Activated CD4-positive, alpha-beta T cell treated with anti-CD3 and anti-CD28 coated beads, Interleukin-2, amount 10 ng/mL, durations not matched to agents 24 days and 14 days (primary cell): ENCODE measurements at regions not wholly inside any gene's neighbourhood (a gene's known extent, or its start where the extent isn't known, plus 50 kb on each side); places are given as distances from the start of the nearest gene placed in this dataset.
"Not testable (repeated sequence)": the region's sequence is repeated elsewhere in the genome, so short reads cannot be mapped to it uniquely, and the experiment has no call there.

Experiments used
- DNase-seq: peaks from one replicate; pipeline ENCODE4 v3.0.0; 2022
- H3K27ac Mint-ChIP-seq: one replicate; pipeline ENCODE4 v1.8.0; 2022; ENCODE audit warnings: mild to moderate bottlenecking, mixed read lengths
- H3K27me3 Mint-ChIP-seq: one replicate; pipeline ENCODE4 v1.8.0; 2022; ENCODE audit warnings: mixed read lengths
- H3K36me3 Mint-ChIP-seq: one replicate; pipeline ENCODE4 v1.8.0; 2022; ENCODE audit warnings: low read depth, mild to moderate bottlenecking, mixed read lengths
- H3K4me1 Mint-ChIP-seq: one replicate; pipeline ENCODE4 v1.8.0; 2021; ENCODE audit warnings: mixed read lengths
- H3K4me3 Mint-ChIP-seq: one replicate; pipeline ENCODE4 v1.8.0; 2022; ENCODE audit warnings: mild to moderate bottlenecking, moderate library complexity, mixed read lengths
- H3K9me3 Mint-ChIP-seq: one replicate; pipeline ENCODE4 v1.8.0; 2021; ENCODE audit warnings: mixed read lengths
- intact Hi-C: fragments of 100-400 bp; cut with micrococcal nuclease; formaldehyde crosslinking; loops from one replicate; pipeline ENCODE4 v1.15.1; 2023

GRCh38 chr5:40224421-40224820, 455.3 kb upstream of the PTGER4 start:
- no peaks in the 10 kb centered on the region for H3K27me3 Mint-ChIP-seq
- H3K9me3 Mint-ChIP-seq: peaks cover 25% of the 10 kb centered on the region
- H3K4me3 Mint-ChIP-seq: peak overlapping the region; percentile 58
- H3K4me1 Mint-ChIP-seq: peaks cover 43% of the 10 kb centered on the region
- intact Hi-C loops: loop anchor here (1.0 to 5.0 kb wide), 15 partner anchors 33 to 610 kb away; partner anchors contain the start of genes PTGER4 and RPL37
- no peak for DNase-seq
- H3K27ac Mint-ChIP-seq: peak overlapping the region; percentile 90
- peaks cover 6% of the 10 kb centered on the region for H3K36me3 Mint-ChIP-seq

GRCh38 chr5:40223884-40224402, 455.8 kb upstream of the PTGER4 start:
- intact Hi-C loops: loop anchor here (1.0 to 5.0 kb wide), 15 partner anchors 33 to 611 kb away; partner anchors contain the start of genes PTGER4 and RPL37
- peaks cover 43% of the 10 kb centered on the region for H3K4me1 Mint-ChIP-seq

GRCh38 chr5:40221796-40222195, 457.9 kb upstream of the PTGER4 start:
- peaks cover 44% of the 10 kb centered on the region for H3K4me1 Mint-ChIP-seq
- H3K4me3 Mint-ChIP-seq: no peak overlapping the region
- peaks cover 9% of the 10 kb centered on the region for H3K36me3 Mint-ChIP-seq
- H3K27ac Mint-ChIP-seq: no peak overlapping the region
- intact Hi-C loops: loop anchor here (5.0 kb wide), 4 partner anchors 36 to 274 kb away; no protein-coding TSS in a partner anchor
- no peak for DNase-seq
- H3K9me3 Mint-ChIP-seq: peaks cover 33% of the 10 kb centered on the region
- H3K27me3 Mint-ChIP-seq: no peaks in the 10 kb centered on the region

More at GRCh38 chr5:40223884-40224402, 455.8 kb upstream of the PTGER4 start:
- H3K9me3 Mint-ChIP-seq: peaks cover 29% of the 10 kb centered on the region
- H3K4me3 Mint-ChIP-seq: peak overlapping the region; percentile 58
- peaks cover 7% of the 10 kb centered on the region for H3K36me3 Mint-ChIP-seq
- H3K27me3 Mint-ChIP-seq: no peaks in the 10 kb centered on the region
- DNase-seq: peak; percentile 82
- H3K27ac Mint-ChIP-seq: peak overlapping the region; percentile 90

- Mint-ChIP-seq H3K9me3 (peaks cover 33% of the 10 kb centered on the region), H3K27me3 (no peaks in the 10 kb centered on the region), H3K4me3 (no peak overlapping the region), H3K36me3 (peaks cover 9% of the 10 kb centered on the region), H3K4me1 (peaks cover 44% of the 10 kb centered on the region), H3K27ac (no peak overlapping the region)
- DNase-seq: no peak
- intact Hi-C loops: loop anchor here (5.0 kb wide), 4 partner anchors 36 to 274 kb away; no protein-coding TSS in a partner anchor
Measured at GRCh38 chr5:40221255-40221654, 458.5 kb upstream of the PTGER4 start.

GRCh38 chr5:40220260-40220659, 459.5 kb upstream of the PTGER4 start:
- Mint-ChIP-seq H3K27me3 (no peaks in the 10 kb centered on the region), H3K27ac (no peak overlapping the region), H3K36me3 (peaks cover 9% of the 10 kb centered on the region), H3K4me1 (peaks cover 35% of the 10 kb centered on the region), H3K4me3 (no peak overlapping the region), H3K9me3 (peaks cover 27% of the 10 kb centered on the region)
- intact Hi-C loops: loop anchor here (5.0 kb wide), 4 partner anchors 37 to 273 kb away; no protein-coding TSS in a partner anchor
- DNase-seq: no peak

GRCh38 chr5:40217553-40217952, 462.2 kb upstream of the PTGER4 start:
- H3K27me3 Mint-ChIP-seq: no peaks in the 10 kb centered on the region
- H3K27ac Mint-ChIP-seq: no peak overlapping the region
- no peak for DNase-seq
- no peak overlapping the region for H3K4me3 Mint-ChIP-seq
- H3K4me1 Mint-ChIP-seq: peaks cover 20% of the 10 kb centered on the region
- intact Hi-C loops: no loop called here
- H3K9me3 Mint-ChIP-seq: peaks cover 27% of the 10 kb centered on the region
- H3K36me3 Mint-ChIP-seq: peaks cover 9% of the 10 kb centered on the region

GRCh38 chr5:40210694-40211093, 469.0 kb upstream of the PTGER4 start:
- intact Hi-C loops: no loop called here
- Mint-ChIP-seq H3K27ac (peak overlapping the region; percentile 53), H3K27me3 (no peaks in the 10 kb centered on the region), H3K4me3 (no peak overlapping the region), H3K36me3 (peaks cover 2% of the 10 kb centered on the region), H3K9me3 (peaks cover 10% of the 10 kb centered on the region), H3K4me1 (peaks cover 9% of the 10 kb centered on the region)
- DNase-seq: no peak

GRCh38 chr5:40206030-40206429, 473.7 kb upstream of the PTGER4 start:
- H3K27ac Mint-ChIP-seq: no peak overlapping the region
- H3K27me3 Mint-ChIP-seq: no peaks in the 10 kb centered on the region
- no peak for DNase-seq
- no peak overlapping the region for H3K4me3 Mint-ChIP-seq
- peaks cover 5% of the 10 kb centered on the region for H3K4me1 Mint-ChIP-seq
- peaks cover 2% of the 10 kb centered on the region for H3K36me3 Mint-ChIP-seq
- intact Hi-C loops: no loop called here
- peaks cover 14% of the 10 kb centered on the region for H3K9me3 Mint-ChIP-seq

GRCh38 chr5:40204144-40204543, 475.6 kb upstream of the PTGER4 start:
- Mint-ChIP-seq H3K36me3 (peaks cover 2% of the 10 kb centered on the region), H3K27me3 (no peaks in the 10 kb centered on the region), H3K27ac (no peak overlapping the region), H3K4me3 (no peak overlapping the region), H3K9me3 (peaks cover 19% of the 10 kb centered on the region), H3K4me1 (peaks cover 5% of the 10 kb centered on the region)
- intact Hi-C loops: no loop called here
- DNase-seq: no peak

- Mint-ChIP-seq H3K9me3 (peaks cover 25% of the 10 kb centered on the region), H3K27me3 (no peaks in the 10 kb centered on the region), H3K36me3 (peaks cover 2% of the 10 kb centered on the region), H3K27ac (no peak overlapping the region), H3K4me1 (peaks cover 9% of the 10 kb centered on the region), H3K4me3 (no peak overlapping the region)
- DNase-seq: no peak
- intact Hi-C loops: no loop called here
Measured at GRCh38 chr5:40202814-40203440, 476.8 kb upstream of the PTGER4 start.

- DNase-seq: no peak
- Mint-ChIP-seq H3K36me3 (peaks cover 1% of the 10 kb centered on the region), H3K4me3 (no peak overlapping the region), H3K27ac (no peak overlapping the region), H3K9me3 (peaks cover 26% of the 10 kb centered on the region), H3K27me3 (no peaks in the 10 kb centered on the region), H3K4me1 (peaks cover 6% of the 10 kb centered on the region)
- intact Hi-C loops: no loop called here
Measured at GRCh38 chr5:40198736-40199135, 481.0 kb upstream of the PTGER4 start.

- H3K27me3 Mint-ChIP-seq, H3K4me3 Mint-ChIP-seq, intact Hi-C loops, H3K4me1 Mint-ChIP-seq, H3K36me3 Mint-ChIP-seq, DNase-seq, H3K27ac Mint-ChIP-seq: not testable (repeated sequence)
- H3K9me3 Mint-ChIP-seq: peaks cover 23% of the 10 kb centered on the region
Measured at GRCh38 chr5:40195574-40195973, 484.1 kb upstream of the PTGER4 start.

- no peak for DNase-seq
- intact Hi-C loops: no loop called here
- Mint-ChIP-seq H3K4me3 (no peak overlapping the region), H3K36me3 (no peaks in the 10 kb centered on the region), H3K27me3 (no peaks in the 10 kb centered on the region), H3K27ac (no peak overlapping the region), H3K9me3 (peaks cover 15% of the 10 kb centered on the region), H3K4me1 (no peaks in the 10 kb centered on the region)
Measured at GRCh38 chr5:40191150-40191549, 488.6 kb upstream of the PTGER4 start.

- Mint-ChIP-seq H3K36me3 (no peaks in the 10 kb centered on the region), H3K4me3 (no peak overlapping the region), H3K9me3 (peaks cover 16% of the 10 kb centered on the region), H3K4me1 (no peaks in the 10 kb centered on the region), H3K27ac (no peak overlapping the region), H3K27me3 (no peaks in the 10 kb centered on the region)
- no peak for DNase-seq
- intact Hi-C loops: loop anchor here (5.0 kb wide), 1 partner anchor 50 kb away; no protein-coding TSS in a partner anchor
Measured at GRCh38 chr5:40172721-40173120, 507.0 kb upstream of the PTGER4 start.
